GOT3 (cell line): ENCODE measurements at regions not wholly inside any gene's neighbourhood (a gene's known extent, or its start where the extent isn't known, plus 50 kb on each side); places are given as distances from the start of the nearest gene placed in this dataset.
"Not testable (repeated sequence)": the region's sequence is repeated elsewhere in the genome, so short reads cannot be mapped to it uniquely, and the experiment has no call there.

Experiments used
- DNase-seq: peaks from one replicate; lab custom pipeline; 2025; ENCODE audit warnings: mixed read lengths; lab: John Stamatoyannopoulos, UW

DNA sequence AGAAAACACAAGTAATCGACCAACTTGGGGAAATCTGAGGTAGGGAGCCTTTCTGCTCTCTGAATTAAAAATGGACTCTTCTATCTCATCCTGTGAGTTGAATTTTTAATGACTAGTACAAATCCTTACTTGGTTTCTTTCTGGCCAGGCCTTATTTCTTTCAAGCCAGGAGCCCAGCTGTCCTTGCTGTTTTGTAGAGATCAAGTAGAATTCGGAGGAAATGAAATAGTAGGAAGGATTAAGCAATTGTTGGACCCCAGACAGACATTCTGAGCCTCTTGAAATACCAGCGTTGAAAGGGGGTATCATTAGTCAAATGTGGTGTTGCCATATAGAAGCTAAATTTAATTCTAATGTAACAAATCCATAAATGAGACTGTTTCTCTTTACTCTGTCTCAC lies 53.7 kb upstream of the SMIM15 start:
- DNase-seq: no peak

DNA sequence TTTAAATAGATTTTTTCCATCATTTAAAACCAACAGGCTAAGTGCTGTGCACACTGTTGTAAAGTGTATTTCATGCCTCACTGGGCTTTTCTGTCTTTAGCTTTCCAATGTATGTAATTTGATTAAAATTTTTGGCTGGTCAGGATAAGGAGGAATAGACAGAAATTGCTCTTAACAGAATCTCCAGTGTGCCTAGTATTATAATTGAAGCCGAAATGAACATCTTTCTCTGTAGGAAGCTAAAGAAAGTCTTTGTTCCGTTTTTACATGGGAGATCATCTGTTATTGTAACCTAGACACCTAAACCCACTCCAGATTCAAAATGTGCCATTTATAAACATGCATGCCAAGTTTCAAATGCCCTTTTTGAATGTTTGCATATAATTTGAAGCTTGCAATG lies 54.5 kb upstream of the SMIM15 start:
- DNase-seq: no peak

DNA sequence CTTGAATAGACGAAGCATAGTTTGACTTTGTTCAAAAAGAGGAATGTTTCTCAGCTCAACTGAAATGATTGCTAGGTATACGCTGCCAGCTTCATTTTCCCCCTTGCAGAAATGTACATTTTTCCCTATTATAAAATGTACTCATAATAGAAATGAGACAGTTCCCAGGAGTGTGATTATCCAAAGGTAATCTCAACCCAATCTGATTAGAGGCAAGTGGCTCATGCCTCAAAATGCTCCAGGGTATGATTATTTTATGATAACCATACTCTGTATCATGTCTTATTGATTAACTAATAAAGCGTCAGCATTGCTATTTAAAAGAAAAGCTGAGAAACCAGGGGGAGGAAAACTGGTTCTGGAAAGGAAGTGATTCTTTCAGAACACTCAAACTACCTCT lies 54.9 kb upstream of the SMIM15 start:
- no peak for DNase-seq

DNA sequence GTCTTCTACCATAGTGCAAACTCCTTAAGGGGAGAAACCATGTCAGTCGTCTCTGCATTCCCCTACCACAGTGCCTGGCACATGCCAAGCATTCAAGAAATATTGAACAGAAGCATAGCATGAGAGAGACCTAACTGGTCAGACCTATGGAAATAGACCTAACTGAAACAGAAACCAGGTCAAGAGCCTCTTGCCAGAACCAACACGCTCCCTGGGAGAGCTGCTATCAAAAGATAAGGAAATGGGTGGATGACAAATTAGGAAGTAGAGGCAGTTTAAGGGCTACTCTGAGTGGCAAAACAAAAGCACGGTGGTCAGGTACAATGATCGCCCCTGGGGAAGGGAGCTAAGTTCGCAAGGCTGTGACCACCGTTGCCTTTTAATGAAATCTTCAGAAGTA lies 66.0 kb upstream of the SMIM15 start:
- no peak for DNase-seq

DNA sequence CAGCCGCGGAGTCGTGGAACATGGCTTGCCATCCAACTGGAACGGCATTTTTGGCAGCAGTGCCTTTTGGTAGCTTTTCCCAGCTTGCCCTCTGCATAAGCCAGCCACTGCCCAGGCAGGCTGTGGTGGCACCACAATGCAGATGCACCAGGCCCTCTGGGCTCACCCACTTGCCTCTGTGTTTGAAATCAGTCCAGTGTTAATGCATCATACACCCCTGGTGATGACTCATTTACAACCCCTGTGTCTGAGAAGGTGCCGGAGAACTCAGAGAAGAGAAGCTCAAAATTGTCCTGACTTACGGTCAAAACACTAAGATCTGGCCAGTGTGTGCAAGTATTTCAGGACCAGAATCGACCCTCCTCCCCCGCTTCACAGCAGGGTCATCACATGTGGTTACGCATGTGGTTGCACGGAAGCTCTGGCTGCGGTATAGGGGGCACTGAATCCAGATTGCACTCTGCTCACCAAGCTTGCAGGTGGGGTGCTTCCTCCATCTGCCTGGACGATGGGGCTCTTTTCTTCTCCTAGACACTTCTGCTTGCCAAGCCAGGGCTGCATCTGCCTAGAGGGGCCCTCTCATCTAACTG lies 66.5 kb upstream of the SMIM15 start:
- no peak for DNase-seq

DNA sequence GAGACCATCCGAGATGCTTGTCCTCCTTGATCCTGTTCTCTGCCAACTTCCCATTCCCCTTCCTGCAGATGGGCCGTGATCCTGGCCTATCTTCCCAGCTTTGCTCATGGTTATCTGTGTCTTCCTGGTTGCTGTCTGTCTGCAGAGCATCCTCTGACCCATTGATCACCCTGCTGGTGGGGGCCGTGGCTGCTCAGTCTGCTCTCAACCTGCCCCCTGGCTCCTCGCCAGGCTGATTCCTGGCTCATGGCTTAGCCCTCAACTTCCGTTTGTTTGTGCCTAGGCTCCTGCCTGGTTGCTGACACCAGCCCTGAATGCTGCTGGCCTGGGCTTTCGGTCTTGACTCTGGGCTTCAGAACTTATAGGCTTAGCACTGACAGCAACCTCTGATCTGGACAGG lies 67.1 kb upstream of the SMIM15 start:
- DNase-seq: no peak

DNA sequence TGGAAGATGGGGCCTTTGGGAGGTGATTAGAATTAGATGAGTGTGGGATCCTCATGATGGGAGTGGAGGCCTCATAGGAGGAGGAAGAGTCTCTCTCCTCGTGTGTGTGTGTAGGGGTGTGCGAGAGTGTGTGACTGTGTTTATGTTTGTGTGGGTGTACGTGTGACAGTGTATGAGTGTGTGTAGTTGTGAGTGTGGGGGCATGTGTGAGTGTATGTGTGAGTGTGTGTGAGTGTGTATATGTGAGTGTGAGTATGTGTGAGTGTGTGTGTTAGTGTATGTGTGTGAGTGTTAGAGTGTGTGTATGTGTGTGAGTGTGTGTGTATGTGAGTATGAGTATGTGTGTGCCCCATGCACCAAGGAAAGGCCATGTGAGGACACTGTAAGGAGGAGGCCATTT lies 68.2 kb upstream of the SMIM15 start:
- no peak for DNase-seq

DNA sequence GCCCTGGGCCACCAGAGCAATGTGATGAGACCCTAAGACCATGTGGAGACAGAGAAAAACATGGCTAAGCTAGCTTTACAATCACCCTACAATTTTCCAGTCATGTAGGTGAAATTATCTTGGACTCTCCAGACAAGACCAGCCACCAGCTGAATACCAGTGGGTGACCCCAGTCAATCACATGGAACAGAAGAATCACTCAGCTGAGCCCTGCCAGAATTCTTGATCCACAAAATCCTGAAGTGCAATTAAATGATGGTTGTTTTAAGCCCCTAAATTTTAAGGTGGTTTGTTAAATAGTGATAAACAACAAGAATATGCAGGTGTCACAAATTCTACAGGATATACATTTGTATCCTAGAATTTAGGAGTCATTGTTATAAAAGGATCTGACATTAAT lies 69.5 kb upstream of the SMIM15 start:
- DNase-seq: no peak

DNA sequence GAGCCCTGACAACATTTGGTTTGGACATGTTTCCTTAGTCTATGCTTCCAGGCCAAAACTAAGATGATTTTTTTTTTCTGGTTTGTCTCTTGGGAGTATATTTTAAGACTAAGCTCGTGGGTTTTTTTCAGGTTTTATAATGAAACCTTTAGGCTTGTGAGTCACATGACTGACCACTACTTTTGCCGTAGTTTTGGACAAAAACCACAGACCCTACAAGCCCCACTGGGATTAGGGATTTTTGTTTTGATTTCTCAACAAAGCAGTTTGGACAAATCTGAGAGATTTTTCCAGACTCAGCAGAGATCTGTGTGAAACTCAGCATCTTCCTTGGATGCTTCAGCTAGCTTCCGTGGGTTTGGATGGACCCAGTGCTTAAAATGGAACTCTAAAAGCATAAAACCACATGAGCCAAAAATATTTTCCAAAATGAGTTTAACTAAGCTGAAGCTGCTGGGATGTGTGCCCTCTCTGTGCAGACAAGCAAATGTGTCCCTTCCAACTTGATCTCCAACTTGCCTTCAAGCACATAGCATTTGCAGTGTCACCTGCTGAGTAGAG lies 70.3 kb upstream of the SMIM15 start:
- no peak for DNase-seq

DNA sequence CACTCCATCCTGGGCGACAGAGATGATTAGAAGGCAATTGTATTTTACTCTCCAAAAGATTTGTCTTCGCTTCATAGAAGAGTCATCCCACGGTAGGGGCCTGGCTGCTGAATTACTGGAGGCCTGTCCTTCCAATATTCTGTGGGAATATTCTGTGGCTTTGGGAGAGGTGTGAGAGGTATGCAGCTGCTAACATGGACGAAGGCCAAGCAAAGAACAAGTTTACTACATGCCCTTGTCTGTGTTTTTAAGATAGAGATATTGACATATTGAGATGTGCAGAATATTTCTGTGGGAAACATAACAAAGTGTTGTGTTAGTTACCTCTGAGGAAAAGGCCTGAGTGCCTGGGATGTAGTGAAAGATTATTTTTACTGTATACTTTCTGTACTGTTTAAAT lies 71.8 kb upstream of the SMIM15 start:
- DNase-seq: no peak

DNA sequence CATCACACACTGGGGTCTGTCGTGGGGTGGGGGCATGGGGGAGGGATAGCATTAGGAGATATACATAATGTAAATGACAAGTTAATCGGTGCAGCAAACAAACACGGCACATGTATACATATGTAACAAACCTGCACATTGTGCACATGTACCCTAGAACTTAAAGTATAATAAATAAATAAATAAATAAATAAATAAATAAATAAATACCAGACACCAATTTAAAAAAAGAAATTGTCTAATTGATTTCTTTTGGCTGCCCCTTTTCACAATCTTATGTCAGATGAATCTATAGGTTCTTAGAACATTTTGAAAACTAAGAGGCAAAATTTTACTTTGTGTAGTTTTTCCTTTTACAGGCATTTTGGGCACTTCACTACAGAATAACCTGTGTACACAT lies 74.4 kb upstream of the SMIM15 start:
- DNase-seq: not testable (repeated sequence)

DNA sequence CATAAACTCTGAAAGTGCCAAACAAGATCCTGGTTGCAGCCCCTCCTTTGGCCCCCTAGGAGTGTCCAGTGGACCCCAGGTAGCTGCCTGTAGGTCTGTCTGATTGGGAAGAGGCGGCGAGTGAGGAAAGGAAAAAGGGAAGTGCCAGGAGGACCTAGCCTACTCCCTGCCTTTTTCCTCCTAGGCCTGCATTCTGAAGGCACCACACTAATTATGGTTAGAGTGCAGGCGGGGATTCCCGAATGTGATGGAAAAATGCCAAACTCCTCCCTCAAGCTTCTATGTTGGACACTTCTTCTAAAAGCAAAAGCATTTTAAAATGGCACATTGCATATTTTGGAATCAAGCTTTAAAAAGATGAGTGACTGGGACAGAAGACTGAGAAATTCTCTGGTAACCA lies 83.2 kb upstream of the SMIM15 start:
- no peak for DNase-seq

DNA sequence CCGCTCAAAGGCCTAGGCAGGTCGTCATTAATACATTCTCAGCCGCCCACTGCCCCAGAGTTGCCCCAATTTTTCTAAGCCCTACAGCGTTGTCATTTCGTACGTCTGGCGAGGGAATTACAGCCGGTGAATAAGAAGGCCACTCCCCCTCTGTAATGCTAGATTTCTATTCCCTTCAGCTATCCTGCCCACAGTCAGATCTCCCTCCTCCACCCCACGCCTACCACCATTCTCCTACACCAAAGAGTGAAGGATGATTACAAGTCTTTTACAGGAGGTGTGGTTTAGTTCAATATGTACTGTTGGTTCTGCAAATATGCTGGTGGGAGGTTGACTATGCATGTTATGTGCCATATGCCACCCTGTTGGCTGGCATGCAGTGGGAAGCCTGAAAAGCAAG lies 83.7 kb upstream of the SMIM15 start:
- DNase-seq: no peak

DNA sequence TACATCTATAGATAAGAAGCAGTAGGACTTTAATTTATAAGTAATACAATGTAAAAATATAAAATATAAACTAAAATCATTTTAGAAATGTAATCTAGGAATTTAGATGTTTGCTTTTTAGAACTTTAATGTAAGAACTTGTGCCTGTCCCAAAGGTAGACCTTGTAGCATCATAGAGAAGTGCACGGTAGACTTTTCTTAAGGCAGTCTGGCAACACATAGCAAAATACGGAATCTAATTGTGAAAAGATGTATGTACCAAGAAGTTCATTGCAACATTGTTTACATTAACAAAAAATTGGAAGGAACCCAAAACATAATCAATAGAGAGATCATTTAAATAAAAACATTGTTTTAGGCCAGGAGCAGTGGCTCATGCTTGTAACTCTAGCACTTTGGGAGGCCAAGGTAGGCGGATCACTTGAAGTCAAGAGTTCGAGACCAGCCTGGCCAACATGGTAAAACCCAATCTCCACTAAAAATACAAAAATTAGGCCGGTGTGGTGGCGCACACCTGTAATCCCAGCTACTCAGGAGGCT lies 84.6 kb upstream of the SMIM15 start:
- DNase-seq: no peak

DNA sequence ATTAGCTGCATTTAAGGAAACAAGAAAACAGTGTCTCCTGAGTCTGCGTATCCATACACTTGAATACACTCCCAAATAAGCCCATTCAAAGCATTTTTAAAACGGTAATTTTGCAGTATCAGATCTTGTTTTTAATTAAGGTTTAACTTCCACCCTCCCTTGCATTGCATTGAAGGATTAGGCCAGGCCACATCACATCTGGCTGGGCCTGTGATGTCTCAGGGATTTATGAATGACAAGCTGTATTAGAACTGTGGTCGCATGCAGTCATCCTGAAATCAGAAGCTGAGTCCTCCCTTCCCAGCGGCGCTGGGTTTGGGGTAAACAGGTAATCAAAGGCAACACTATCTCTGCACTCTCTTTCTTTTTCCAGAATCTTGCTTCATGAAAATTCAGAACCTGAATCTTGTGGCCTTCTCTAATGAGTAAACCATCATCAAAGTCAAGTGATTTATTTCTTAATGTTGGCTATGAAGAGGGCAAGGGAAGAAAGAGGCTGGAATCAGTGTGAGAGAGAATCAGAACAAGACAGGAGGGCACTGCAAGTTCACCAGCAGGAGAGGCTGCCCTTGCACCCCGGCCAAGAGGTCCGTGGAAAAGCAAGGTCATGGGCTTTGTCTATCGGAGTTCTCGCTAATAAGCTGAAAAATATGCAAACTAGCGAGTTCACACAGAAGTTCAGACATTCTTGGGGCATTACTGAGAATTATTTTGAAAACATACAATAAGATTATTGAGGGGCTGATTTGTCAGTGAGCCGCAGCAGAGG lies 80.0 kb upstream of the ZSWIM6 start:
- DNase-seq: no peak

DNA sequence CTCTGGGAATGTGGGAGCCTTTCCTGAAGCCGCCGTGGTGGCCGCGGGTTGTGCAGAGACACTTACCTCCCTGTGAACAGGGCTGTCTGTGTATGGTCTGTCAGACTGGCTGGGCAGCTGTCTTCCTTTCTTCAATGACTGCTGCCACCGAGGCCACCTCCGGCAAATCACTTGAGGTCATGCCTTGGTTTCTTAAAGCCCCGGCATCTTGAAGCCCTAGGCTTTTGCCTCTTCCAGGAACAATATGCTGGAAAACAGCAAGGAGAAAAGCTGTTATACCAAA lies 79.5 kb upstream of the ZSWIM6 start:
- no peak for DNase-seq

DNA sequence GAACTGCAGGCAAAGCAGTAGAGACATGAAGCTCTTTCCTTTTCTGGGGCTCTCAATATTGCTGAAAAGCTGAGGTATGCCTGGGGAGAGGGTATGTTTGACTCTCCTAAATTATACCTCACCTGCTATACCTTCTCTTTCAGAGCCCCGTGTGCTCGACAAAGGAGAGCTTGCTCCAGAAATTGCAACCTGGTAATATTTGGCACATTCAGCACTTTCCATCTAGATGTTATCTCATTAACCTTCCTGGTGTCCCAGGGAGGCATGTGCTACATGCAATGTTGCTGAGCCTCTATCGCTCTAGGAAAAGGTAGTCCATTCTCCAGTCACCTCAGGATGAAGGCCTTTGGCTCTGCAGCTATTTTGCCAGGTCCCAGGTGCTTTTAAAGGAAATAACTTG lies 78.5 kb upstream of the ZSWIM6 start:
- no peak for DNase-seq

DNA sequence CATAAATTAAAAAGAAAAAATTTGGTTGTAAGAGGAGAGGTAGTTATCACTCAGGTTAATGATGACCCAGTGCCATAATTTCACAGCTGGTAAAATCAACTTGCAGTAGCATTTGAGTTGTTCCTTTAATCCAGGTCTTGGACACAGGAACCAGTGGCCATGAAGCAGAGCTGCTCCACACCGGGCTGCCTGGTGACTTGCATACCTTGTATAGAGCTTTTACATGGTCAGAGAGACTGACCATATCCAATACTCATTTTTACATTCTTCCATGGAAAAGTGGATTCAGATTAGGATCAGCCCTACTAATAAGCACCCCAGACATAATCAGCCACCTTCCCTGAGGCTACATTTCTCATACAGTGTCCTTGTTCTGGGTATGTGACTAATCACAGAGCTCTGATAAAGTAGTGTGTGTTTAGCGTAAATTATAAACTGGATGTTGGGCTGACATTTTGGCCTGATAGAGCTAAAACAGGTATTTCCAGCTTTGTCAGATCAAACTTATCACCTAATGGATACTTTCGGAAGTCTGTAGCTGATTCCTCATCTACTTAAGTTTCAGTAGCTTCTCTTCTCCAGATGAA lies 77.0 kb upstream of the ZSWIM6 start:
- no peak for DNase-seq

DNA sequence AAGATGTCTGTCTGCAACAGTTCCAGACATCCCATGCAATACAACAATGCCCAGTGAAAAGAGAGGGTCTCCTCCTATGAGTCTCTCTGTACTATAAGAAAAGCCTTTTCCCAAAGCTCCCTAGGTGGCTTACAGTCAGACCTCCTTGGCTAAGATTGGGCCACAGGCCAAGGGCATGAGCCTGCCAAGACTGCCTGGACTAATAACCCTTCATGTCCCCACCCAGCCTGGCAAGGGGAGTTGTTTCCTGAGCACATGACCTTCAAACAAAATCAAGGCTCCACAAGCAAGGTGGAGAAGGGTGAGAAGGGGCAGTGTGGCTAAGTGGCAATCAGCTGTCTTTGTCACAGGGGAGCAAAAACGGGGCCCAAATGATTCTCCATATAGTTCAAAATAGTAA lies 75.6 kb upstream of the ZSWIM6 start:
- DNase-seq: no peak

DNA sequence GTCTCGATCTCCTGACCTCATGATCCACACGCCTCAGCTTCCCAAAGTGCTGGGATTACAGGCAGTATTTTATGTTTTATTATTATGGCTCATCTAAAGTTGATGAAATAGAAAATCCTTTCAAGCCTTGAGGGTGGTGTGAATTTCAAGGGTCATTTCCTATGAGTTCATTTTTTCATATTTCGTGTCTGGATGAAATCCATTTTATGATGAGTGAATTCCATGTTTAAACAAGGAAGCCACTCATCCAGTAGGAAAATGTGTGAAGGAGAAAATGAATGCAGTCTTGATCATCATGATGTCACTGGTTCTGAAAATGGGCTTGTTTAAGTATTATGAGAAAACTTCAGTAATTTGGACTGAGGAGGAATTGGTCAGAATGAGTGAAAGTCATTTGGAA lies 74.6 kb upstream of the ZSWIM6 start:
- DNase-seq: no peak

DNA sequence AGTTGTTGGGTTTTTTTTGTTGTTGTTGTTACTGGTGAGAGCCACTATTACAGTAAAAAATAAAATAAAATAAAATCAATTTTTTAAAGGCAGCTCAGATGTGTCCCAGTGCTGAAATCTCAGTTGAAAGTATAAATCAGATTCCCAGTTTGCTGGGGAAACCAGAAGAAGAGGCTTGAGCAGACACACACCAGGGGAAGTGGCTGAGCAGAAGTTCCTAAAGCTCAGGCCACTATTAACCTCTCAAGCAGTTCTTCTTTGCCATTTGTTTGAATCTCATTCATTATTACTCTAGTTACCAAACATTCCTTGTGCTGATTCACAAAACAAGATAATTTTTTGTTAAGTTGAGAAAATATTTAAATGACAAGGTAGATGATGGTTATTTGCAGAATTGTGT lies 70.9 kb upstream of the ZSWIM6 start:
- no peak for DNase-seq

DNA sequence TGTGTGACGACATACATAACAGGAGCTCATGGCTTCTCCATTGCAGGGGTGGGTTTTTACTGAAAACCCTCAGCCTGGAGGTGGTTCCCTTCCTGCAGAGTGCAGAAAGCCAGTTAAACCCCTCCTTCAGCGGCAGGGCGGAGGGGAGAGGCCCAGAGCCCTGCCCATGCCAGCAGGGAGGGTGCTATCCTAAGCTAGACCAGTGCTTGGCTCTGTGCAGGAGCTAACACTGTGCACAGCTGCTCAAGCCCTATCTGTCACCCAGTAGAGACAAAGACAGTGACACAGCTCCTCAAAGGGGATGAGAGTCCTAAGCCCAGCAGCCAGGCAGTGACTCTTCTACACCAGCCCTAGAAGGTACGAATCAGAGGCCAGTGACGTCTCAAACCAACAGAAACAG lies 70.0 kb upstream of the ZSWIM6 start:
- no peak for DNase-seq

DNA sequence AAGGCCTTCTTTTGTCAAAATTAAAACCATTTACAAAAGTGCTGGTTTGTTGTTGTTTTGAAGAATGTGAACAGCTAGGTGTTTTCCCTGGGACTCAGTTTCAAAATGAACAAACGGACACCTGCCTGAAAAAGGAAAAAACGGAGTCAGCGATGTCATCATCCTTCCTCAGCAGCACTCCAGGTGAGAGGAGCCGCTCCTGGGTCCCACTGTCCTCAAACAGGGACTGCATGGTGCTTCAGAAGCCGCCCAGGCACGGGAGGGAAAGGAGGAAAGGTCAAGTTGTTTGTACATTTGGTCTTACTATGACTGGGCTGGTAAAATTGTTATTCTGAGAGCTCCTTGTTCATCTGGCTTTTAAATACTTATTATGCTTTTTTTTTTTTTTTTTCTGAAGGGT lies 69.0 kb upstream of the ZSWIM6 start:
- no peak for DNase-seq
